Subcutaneous abdominal adipose tissue (tissue), 5 donors: ENCODE measurements at regions not wholly inside any gene's neighbourhood (a gene's known extent, or its start where the extent isn't known, plus 50 kb on each side); places are given as distances from the start of the nearest gene placed in this dataset.

Experiments used
- H3K27ac ChIP-seq: one replicate; pipeline ENCODE4 v1.7.0; 2013; ENCODE audit warnings: low read depth, mild to moderate bottlenecking, inconsistent platforms, low read length, moderate library complexity
- H3K27me3 ChIP-seq, 5 donors: one replicate each; pipeline ENCODE4 v1.7.0; 2013; ENCODE audit warnings: low read length in 5 of 5, inconsistent platforms in 1 of 5; ENCODE audit not compliant: control insufficient read depth in 5 of 5, insufficient read depth in 4 of 5
- H3K36me3 ChIP-seq, 5 donors: one replicate each; pipeline ENCODE4 v1.7.0; 2013; ENCODE audit warnings: low read length in 5 of 5; ENCODE audit not compliant: control insufficient read depth in 5 of 5, insufficient read depth in 5 of 5
- H3K4me1 ChIP-seq, 5 donors: one replicate each; pipeline ENCODE4 v1.7.0; 2013; ENCODE audit warnings: low read length in 5 of 5, mild to moderate bottlenecking in 3 of 5, moderate library complexity in 1 of 5; ENCODE audit not compliant: control insufficient read depth in 5 of 5, insufficient read depth in 5 of 5
- H3K4me3 ChIP-seq, 5 donors: one replicate each; pipeline ENCODE4 v1.7.0; 2013; ENCODE audit warnings: low read length in 5 of 5, low read depth in 1 of 5
- H3K9ac ChIP-seq, 5 donors: one replicate each; pipeline ENCODE4 v1.7.0; 2013; ENCODE audit warnings: low read length in 5 of 5, mild to moderate bottlenecking in 4 of 5, moderate library complexity in 3 of 5
- H3K9me3 ChIP-seq, 5 donors: one replicate each; pipeline ENCODE4 v1.7.0; 2013; ENCODE audit warnings: low read length in 5 of 5; ENCODE audit not compliant: control insufficient read depth in 5 of 5
- donor health status: healthy.
- donor health status: healthy.
- donor health status: healthy.
- donor health status: healthy.
- donor health status: healthy.

DNA sequence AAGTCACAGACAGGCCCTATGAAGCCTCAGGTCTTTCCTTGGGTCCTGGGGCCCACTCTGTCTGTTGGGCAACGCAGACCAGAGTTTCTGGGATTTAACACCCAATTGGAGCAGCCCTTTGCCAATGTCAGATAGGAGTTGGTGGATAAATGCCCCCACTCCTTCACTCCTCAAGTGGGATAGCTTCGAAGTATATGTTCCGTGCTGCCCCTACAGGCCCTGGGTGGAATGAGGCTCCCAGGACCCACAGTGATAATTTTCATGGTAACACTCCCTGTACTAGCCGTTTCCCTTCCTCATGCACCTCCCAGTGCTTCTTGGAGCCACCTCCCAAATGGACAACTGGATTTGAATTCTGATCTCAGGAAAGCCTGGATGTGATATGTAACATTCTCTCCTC lies 145.4 kb downstream of the FOXA2 start:
- no peak overlapping the region for H3K4me3 ChIP-seq
- H3K27me3 ChIP-seq: peaks cover 0 to 3% (median 0%) of the 10 kb centered on the region in 5 donors
- H3K36me3 ChIP-seq: no peaks in the 10 kb centered on the region
- H3K27ac ChIP-seq: no peak overlapping the region
- H3K9me3 ChIP-seq: peaks cover 0 to 5% (median 3%) of the 10 kb centered on the region in 5 donors
- no peak overlapping the region for H3K9ac ChIP-seq
- H3K4me1 ChIP-seq: no peaks in the 10 kb centered on the region

- H3K9me3 ChIP-seq: peaks cover 0 to 5% (median 3%) of the 10 kb centered on the region in 5 donors
- H3K27ac ChIP-seq: no peak overlapping the region
- no peak overlapping the region for H3K9ac ChIP-seq
- no peaks in the 10 kb centered on the region for H3K4me1 ChIP-seq
- H3K27me3 ChIP-seq: peaks cover 0 to 3% (median 0%) of the 10 kb centered on the region in 5 donors
- no peak overlapping the region for H3K4me3 ChIP-seq
- H3K36me3 ChIP-seq: no peaks in the 10 kb centered on the region
Measured at GRCh38 chr20:22438346-22438745, 146.0 kb downstream of the FOXA2 start.

- Histone ChIP-seq H3K36me3 (no peaks in the 10 kb centered on the region), H3K4me1 (no peaks in the 10 kb centered on the region), H3K9ac (no peak overlapping the region), H3K27ac (no peak overlapping the region), H3K27me3 (peaks cover 0 to 3% (median 0%) of the 10 kb centered on the region in 5 donors), H3K9me3 (peaks cover 0 to 5% (median 3%) of the 10 kb centered on the region in 5 donors), H3K4me3 (no peak overlapping the region)
Measured at GRCh38 chr20:22437354-22437753, 147.0 kb downstream of the FOXA2 start.

GRCh38 chr20:22431419-22431818 lies 153.0 kb downstream of the FOXA2 start:
- H3K9ac ChIP-seq: no peak overlapping the region
- H3K9me3 ChIP-seq: peaks cover 0 to 5% (median 3%) of the 10 kb centered on the region in 5 donors

GRCh38 chr20:22430746-22431168 lies 153.6 kb downstream of the FOXA2 start:
- Histone ChIP-seq H3K27me3 (peaks cover 0 to 12% (median 5%) of the 10 kb centered on the region in 5 donors), H3K4me1 (peaks cover 0 to 2% (median 0%) of the 10 kb centered on the region in 5 donors), H3K4me3 (no peak overlapping the region), H3K9me3 (peaks cover 0 to 5% (median 3%) of the 10 kb centered on the region in 5 donors), H3K9ac (no peak overlapping the region), H3K36me3 (no peaks in the 10 kb centered on the region), H3K27ac (no peak overlapping the region)

More at GRCh38 chr20:22431419-22431818, 153.0 kb downstream of the FOXA2 start:
- Histone ChIP-seq H3K4me3 (no peak overlapping the region), H3K27ac (no peak overlapping the region), H3K36me3 (no peaks in the 10 kb centered on the region), H3K27me3 (peaks cover 0 to 12% (median 5%) of the 10 kb centered on the region in 5 donors), H3K4me1 (no peaks in the 10 kb centered on the region)

GRCh38 chr20:22430154-22430745 lies 154.1 kb downstream of the FOXA2 start:
- Histone ChIP-seq H3K9ac (no peak overlapping the region), H3K27me3 (peaks cover 0 to 12% (median 5%) of the 10 kb centered on the region in 5 donors), H3K9me3 (peaks cover 0 to 5% (median 3%) of the 10 kb centered on the region in 5 donors), H3K27ac (no peak overlapping the region), H3K4me1 (peaks cover 0 to 4% (median 0%) of the 10 kb centered on the region in 5 donors), H3K4me3 (no peak overlapping the region), H3K36me3 (no peaks in the 10 kb centered on the region)

DNA sequence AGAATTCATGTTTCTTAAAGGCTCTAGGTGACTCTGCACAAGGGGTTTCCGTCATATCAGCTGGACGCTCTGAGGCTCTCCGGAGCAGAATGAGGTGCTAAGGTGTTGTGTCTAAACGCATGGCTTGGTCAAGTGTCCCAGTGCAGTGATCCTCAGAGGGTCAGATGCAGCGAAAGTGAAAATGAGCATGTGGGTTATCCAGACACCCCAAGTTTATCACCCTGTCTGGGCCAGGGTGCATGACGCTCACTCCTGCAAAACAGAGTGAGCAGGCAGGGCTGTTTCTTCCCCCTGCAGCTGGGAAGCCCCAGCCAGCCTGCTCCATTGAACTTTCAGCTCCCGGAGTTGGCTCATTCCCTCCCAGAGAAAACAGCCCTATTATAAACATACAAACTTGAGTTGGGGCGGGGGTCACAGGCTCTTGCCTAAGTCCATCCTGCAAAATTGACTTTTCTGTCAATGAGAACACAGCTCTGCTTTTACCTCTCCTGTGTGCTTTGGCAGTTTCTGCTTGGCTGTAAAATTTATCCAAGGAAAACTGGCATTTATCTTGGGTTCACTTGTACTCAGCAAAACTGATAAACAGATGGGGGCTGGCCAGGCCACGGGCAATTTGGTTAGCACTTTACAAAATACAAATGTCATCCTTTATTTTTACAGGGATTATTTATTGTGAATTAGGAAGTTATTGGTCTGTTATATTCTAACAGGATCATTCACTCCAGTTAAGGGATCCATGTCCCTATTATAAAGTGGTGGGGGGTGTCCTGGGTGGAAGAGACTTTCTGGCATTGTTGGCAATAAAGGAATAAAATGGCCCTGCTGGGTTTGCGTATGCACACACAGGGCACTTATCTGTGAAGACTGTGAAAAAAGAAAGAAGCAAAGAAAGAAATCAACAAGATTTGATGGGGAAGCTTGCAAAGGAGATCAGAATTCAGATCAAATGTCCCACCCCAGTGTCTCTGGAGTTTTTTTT lies 154.9 kb downstream of the FOXA2 start:
- Histone ChIP-seq H3K9me3 (peaks cover 0 to 5% (median 2%) of the 10 kb centered on the region in 5 donors), H3K9ac (no peak overlapping the region), H3K27ac (no peak overlapping the region), H3K36me3 (no peaks in the 10 kb centered on the region), H3K4me3 (no peak overlapping the region), H3K27me3 (peaks cover 0 to 12% (median 5%) of the 10 kb centered on the region in 5 donors), H3K4me1 (peaks cover 0 to 4% (median 0%) of the 10 kb centered on the region in 5 donors)

DNA sequence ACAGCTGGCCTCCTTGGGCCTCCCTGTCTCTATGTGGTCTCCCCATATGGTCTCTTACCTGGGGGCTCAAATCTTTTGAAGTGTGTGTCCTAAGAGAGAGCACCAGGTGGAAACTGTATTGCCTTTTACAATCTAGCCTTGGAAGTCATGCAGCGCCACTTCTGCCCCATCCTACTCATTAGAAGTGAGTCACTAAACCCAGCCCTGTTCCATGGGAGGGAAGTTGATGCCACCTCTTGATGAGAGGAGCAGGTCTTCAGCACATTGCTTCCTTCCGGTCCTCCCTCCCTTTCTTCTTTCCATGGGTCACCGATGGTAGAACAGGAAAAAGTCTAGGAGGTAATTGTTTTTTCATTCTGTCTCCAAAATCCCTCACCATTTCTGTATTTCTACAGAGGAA lies 156.3 kb downstream of the FOXA2 start:
- Histone ChIP-seq H3K27me3 (peaks cover 0 to 12% (median 5%) of the 10 kb centered on the region in 5 donors), H3K36me3 (no peaks in the 10 kb centered on the region), H3K9me3 (peaks cover 0 to 2% (median 0%) of the 10 kb centered on the region in 5 donors), H3K27ac (no peak overlapping the region), H3K4me1 (peaks cover 0 to 4% (median 0%) of the 10 kb centered on the region in 5 donors), H3K4me3 (no peak overlapping the region), H3K9ac (no peak overlapping the region)

DNA sequence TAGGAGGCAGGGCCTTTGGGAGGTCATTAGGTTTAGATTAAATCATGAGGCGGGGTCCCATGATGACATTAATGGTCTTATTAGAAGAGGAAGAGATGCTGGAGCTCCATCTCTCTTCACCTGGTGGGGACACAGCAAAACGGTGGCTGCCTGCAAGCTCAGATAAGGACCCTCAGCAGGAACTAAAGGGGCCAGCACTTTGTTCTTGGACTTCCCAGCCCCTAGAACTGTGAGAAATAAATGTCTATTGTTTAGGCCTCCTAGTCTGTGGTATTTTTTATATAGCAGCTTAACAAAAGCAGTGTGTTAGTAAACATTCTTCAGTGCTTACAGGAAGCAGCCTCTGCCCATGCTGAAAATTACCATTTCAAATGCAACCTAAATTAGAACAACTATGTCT lies 157.6 kb downstream of the FOXA2 start:
- no peak overlapping the region for H3K27ac ChIP-seq
- peaks cover 0 to 2% (median 0%) of the 10 kb centered on the region in 5 donors for H3K9me3 ChIP-seq
- H3K4me1 ChIP-seq: peaks cover 0 to 4% (median 0%) of the 10 kb centered on the region in 5 donors
- H3K4me3 ChIP-seq: no peak overlapping the region
- H3K27me3 ChIP-seq: peaks cover 0 to 12% (median 5%) of the 10 kb centered on the region in 5 donors
- no peaks in the 10 kb centered on the region for H3K36me3 ChIP-seq
- H3K9ac ChIP-seq: no peak overlapping the region
